ENCODE measurements at regions not wholly inside any gene's neighbourhood (a gene's known extent, or its start where the extent isn't known, plus 50 kb on each side); places are given as distances from the start of the nearest gene placed in this dataset.

- TF ChIP-seq CTCF (IDR thresholded peaks at IDR 0.05) = no peak
- no peak for TF ChIP-seq POLR2A (IDR thresholded peaks at IDR 0.05)
Measured at GRCh38 chr10:129293991-129294700, 172.9 kb upstream of the MGMT start.
